GM12891 (cell line): ENCODE measurements at regions not wholly inside any gene's neighbourhood (a gene's known extent, or its start where the extent isn't known, plus 50 kb on each side); places are given as distances from the start of the nearest gene placed in this dataset.

Experiments used
- POLR2A ChIP-seq: IDR thresholded peaks from 2 replicates; pipeline ENCODE4 v1.6.1; 2011; ENCODE audit warnings: low read depth, low read length, control low read depth
- POLR2AphosphoS5 ChIP-seq: IDR thresholded peaks from 2 replicates; pipeline ENCODE4 v1.6.1; 2011; ENCODE audit warnings: low read depth, low read length, control low read depth
- TAF1 ChIP-seq: IDR thresholded peaks from 2 replicates; pipeline ENCODE4 v1.6.1; 2011; ENCODE audit warnings: low read depth, low read length, control low read depth

GRCh38 chr4:186832906-186833305, 109.2 kb upstream of the FAT1 start:
- no peak for TF ChIP-seq POLR2A
- no peak for TF ChIP-seq TAF1
- no peak for TF ChIP-seq POLR2AphosphoS5
